Vagina (tissue), 2 donors: ENCODE measurements at regions not wholly inside any gene's neighbourhood (a gene's known extent, or its start where the extent isn't known, plus 50 kb on each side); places are given as distances from the start of the nearest gene placed in this dataset.
"Not testable (repeated sequence)": the region's sequence is repeated elsewhere in the genome, so short reads cannot be mapped to it uniquely, and the experiment has no call there.

ENCODE experiments used
- DNase-seq, 2 donors: peaks; one replicate each; pipeline ENCODE4 v3.0.0-alpha.2; 2017; ENCODE audit errors: extremely low spot score in 2 of 2
- H3K27ac ChIP-seq: fragments of 200-600 bp; sonication (generic); one replicate; pipeline ENCODE4 v1.5.1; 2019
- H3K27me3 ChIP-seq: fragments of 200-600 bp; sonication (generic); one replicate; pipeline ENCODE4 v1.5.1; 2019
- H3K36me3 ChIP-seq, 2 donors: fragments of 200-600 bp; sonication (generic); one replicate each; pipeline ENCODE4 v1.5.1; 2017 to 2019
- H3K4me1 ChIP-seq: fragments of 200-600 bp; sonication (generic); one replicate; pipeline ENCODE4 v1.5.1; 2019
- H3K4me3 ChIP-seq, 2 donors: fragments of 200-600 bp; sonication (generic); 1 replicate in 1 of 2; 2 replicates in 1 of 2; pipeline ENCODE4 v1.5.1; 2016 to 2019
- H3K9me3 ChIP-seq: fragments of 200-600 bp; sonication (generic); one replicate; pipeline ENCODE4 v1.5.1; 2019
- POLR2A ChIP-seq, 2 donors: fragments of 450-650 bp; IDR thresholded peaks; one replicate each; pipeline ENCODE4 v1.6.1; 2017; ENCODE audit warnings: antibody characterized with exemption in 2 of 2, mild to moderate bottlenecking in 2 of 2, moderate library complexity in 2 of 2
- POLR2AphosphoS5 ChIP-seq, 2 donors: sonication (generic); formaldehyde crosslinking; IDR thresholded peaks; one replicate each; pipeline ENCODE4 v1.9.0; 2017; ENCODE audit warnings: antibody characterized with exemption in 2 of 2, mild to moderate bottlenecking in 2 of 2, low read depth in 1 of 2; ENCODE audit not compliant: insufficient read depth in 1 of 2
- intact Hi-C: fragments of 100-400 bp; cut with DNase I; formaldehyde crosslinking; loops from one replicate; pipeline ENCODE4 v1.15.1; 2023
- TF ChIP-seq, protein P1 (sequence below), 3 experiments: fragments of 450-650 bp in 2 of 3; fragments of 200-600 bp in 1 of 3; sonication (generic) in 1 of 3; IDR thresholded peaks; one replicate each; pipeline ENCODE4 v1.5.1; 2017 to 2019; ENCODE audit warnings: antibody characterized with exemption in 3 of 3, mild to moderate bottlenecking in 2 of 3, moderate library complexity in 2 of 3

DNA sequence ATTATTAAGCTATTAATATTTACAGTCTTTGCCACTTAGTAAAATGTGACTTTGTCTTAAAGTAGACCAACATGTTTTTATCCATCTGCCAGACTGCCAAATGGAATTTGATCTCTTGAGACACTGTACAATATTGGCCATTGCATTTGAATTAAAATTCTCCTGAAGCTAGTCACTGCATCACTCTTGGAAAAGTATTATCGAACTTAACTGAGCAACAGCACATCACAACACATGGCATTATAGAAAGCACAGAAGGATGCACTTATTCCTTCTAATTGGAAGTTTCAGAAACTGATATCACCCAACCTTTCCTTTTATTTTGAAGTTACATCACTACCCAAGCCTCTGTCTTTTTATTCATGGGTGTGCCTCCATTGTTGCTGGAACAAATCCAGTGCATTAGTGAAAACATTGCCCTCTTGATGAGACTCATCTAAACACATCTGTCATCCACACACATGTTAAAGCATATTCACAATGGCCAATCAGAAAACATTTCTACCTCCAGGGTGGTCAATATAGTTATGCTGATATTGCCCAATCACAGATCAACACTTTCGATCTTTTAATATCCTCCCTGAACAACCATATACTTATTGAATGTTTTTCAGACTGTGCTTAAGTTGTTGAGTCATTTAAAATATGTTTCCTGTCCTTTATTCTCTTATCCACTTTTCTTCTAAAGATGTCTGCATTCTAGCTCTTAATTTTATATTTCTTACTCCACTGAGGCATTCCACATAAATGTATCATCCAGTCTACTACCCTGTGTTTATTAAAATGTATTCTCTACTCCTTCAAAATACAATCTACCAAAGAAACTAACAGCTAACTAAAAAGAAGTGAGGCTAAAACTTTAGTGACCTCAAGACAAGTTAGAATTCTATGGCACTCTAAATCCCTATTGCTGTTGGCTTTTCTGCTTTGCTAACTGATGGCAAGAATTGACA is 535.0 kb downstream of the RFPL4B start:
- no peaks in the 10 kb centered on the region for H3K27me3 ChIP-seq
- peaks cover 10% of the 10 kb centered on the region for H3K4me1 ChIP-seq
- H3K36me3 ChIP-seq = no peaks in the 10 kb centered on the region
- no peak overlapping the region for H3K27ac ChIP-seq
- no peaks in the 10 kb centered on the region for H3K9me3 ChIP-seq
- TF ChIP-seq, protein P1, sequence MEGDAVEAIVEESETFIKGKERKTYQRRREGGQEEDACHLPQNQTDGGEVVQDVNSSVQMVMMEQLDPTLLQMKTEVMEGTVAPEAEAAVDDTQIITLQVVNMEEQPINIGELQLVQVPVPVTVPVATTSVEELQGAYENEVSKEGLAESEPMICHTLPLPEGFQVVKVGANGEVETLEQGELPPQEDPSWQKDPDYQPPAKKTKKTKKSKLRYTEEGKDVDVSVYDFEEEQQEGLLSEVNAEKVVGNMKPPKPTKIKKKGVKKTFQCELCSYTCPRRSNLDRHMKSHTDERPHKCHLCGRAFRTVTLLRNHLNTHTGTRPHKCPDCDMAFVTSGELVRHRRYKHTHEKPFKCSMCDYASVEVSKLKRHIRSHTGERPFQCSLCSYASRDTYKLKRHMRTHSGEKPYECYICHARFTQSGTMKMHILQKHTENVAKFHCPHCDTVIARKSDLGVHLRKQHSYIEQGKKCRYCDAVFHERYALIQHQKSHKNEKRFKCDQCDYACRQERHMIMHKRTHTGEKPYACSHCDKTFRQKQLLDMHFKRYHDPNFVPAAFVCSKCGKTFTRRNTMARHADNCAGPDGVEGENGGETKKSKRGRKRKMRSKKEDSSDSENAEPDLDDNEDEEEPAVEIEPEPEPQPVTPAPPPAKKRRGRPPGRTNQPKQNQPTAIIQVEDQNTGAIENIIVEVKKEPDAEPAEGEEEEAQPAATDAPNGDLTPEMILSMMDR (IDR thresholded peaks at IDR 0.05) = no peak
- TF ChIP-seq POLR2AphosphoS5 (IDR thresholded peaks at IDR 0.05; ENCODE audit: insufficient read depth in 1 of 2, low read depth in 1 of 2) = no peak
- TF ChIP-seq POLR2A (IDR thresholded peaks at IDR 0.05) = no peak
- no peak for DNase-seq
- H3K4me3 ChIP-seq = no peak overlapping the region
- intact Hi-C loops = no loop called here

DNA sequence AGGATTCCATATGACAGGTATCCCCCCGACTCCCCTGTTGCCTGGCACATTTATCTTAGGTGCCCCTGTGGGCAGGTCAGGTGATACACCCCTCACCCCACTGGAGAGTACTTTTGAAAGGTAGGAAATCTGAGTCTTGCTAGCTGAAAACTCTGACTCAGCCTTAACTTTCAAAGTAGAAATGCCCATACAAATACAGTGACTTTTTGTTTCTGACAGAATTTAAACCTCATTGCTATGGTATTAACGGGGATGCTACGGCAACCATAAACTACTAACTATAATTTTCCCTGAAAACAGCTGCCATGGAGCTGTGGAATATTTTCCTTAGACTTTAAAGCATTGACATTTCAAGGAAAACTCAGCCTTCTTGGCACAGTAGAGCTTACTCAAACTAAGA is 536.0 kb downstream of the RFPL4B start:
- no peak overlapping the region for H3K27ac ChIP-seq
- no peak for TF ChIP-seq POLR2AphosphoS5 (IDR thresholded peaks at IDR 0.05; ENCODE audit: insufficient read depth in 1 of 2, low read depth in 1 of 2)
- TF ChIP-seq, protein P1 (IDR thresholded peaks at IDR 0.05) = no peak
- no peak for TF ChIP-seq POLR2A (IDR thresholded peaks at IDR 0.05)
- H3K36me3 ChIP-seq = no peaks in the 10 kb centered on the region
- no peak for DNase-seq
- intact Hi-C loops = no loop called here
- peaks cover 5% of the 10 kb centered on the region for H3K4me1 ChIP-seq
- no peaks in the 10 kb centered on the region for H3K9me3 ChIP-seq
- H3K27me3 ChIP-seq = no peaks in the 10 kb centered on the region
- no peak overlapping the region for H3K4me3 ChIP-seq

DNA sequence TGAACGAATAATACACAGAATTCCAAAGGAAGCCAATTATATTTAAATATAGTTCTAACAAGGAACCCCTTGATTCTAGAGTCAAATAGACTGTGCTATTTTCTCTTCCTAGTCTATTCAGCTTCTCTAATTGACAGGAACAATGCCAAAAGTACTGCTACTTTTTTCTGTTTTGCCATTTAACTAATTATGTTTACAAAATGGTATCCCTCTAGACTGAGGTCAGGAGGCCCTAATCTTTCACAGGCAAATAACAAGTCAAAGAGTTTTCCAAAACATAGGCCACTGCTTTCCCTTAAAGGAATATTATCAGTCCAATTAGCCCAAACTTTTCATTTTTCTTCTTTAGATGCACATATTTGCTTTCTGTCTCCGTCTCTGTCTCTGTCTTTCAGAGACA is 539.3 kb downstream of the RFPL4B start:
- intact Hi-C loops = no loop called here
- peaks cover 5% of the 10 kb centered on the region for H3K4me1 ChIP-seq
- H3K36me3 ChIP-seq = no peaks in the 10 kb centered on the region
- H3K9me3 ChIP-seq = no peaks in the 10 kb centered on the region
- TF ChIP-seq POLR2AphosphoS5 (IDR thresholded peaks at IDR 0.05; ENCODE audit: insufficient read depth in 1 of 2, low read depth in 1 of 2) = no peak
- TF ChIP-seq, protein P1 (IDR thresholded peaks at IDR 0.05) = no peak
- no peak for TF ChIP-seq POLR2A (IDR thresholded peaks at IDR 0.05)
- no peak overlapping the region for H3K27ac ChIP-seq
- no peaks in the 10 kb centered on the region for H3K27me3 ChIP-seq
- DNase-seq = no peak
- H3K4me3 ChIP-seq = no peak overlapping the region

DNA sequence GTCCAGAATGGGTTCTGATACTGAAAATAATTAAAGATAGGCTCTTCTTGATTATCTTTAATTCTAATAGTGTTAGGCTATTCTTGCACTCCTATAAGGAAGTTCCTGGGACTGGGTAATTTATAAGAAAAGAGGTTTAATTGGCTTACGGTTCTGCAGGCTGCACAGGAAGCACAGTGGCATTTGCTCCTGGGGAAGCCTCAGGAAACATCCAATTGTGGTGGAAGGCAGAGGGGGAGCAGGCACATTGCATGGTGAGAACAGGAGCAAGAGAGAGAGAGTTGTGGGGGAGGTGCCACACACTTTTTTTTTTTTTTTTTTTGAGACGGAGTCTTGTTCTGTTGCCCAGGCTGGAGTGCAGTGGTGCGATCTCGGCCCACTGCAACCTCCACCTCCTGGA is 540.3 kb downstream of the RFPL4B start:
- intact Hi-C loops, H3K36me3 ChIP-seq, H3K4me3 ChIP-seq, H3K27me3 ChIP-seq, H3K9me3 ChIP-seq, H3K27ac ChIP-seq, DNase-seq, H3K4me1 ChIP-seq: not testable (repeated sequence)

DNA sequence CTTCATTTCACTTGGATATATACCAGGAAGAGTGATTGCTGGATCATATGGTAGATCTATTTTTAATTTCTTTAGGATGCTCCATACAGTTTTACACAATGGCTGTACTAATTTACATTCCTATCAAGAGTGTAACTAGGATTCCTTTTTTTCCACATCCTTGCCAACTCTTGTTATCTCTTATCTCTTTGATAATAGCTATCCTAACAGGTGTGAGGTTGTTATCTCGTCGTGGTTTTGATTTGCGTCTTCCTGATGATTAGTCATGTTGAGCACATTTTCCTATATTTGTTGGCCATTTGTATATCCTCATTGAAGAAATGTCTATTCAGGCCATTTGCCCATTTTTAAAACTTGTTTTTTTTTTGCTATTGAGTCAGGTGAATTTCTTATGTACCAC is 552.4 kb downstream of the RFPL4B start:
- Histone ChIP-seq H3K27ac (no peak overlapping the region), H3K9me3 (no peaks in the 10 kb centered on the region), H3K36me3 (no peaks in the 10 kb centered on the region), H3K4me3 (no peak overlapping the region), H3K4me1 (no peaks in the 10 kb centered on the region), H3K27me3 (no peaks in the 10 kb centered on the region)
- DNase-seq = no peak
- no peak for TF ChIP-seq POLR2A (IDR thresholded peaks at IDR 0.05)
- no peak for TF ChIP-seq POLR2AphosphoS5 (IDR thresholded peaks at IDR 0.05; ENCODE audit: insufficient read depth in 1 of 2, low read depth in 1 of 2)
- TF ChIP-seq, protein P1 (IDR thresholded peaks at IDR 0.05) = no peak
- intact Hi-C loops = no loop called here
